Jurkat, Clone E6-1 (cell line): ENCODE measurements at regions not wholly inside any gene's neighbourhood (a gene's known extent, or its start where the extent isn't known, plus 50 kb on each side); places are given as distances from the start of the nearest gene placed in this dataset.

ENCODE experiments used
- DNase-seq: peaks from one replicate; pipeline ENCODE4 v3.0.0-alpha.2; 2011; ENCODE audit warnings: low read depth, low spot score
- H3K4me3 ChIP-seq: 2 replicates; pipeline ENCODE4 v1.5.1; 2011; ENCODE audit warnings: mild to moderate bottlenecking, low read length, control low read depth, moderate library complexity

GRCh38 chr5:27568811-27569210 is 530.4 kb upstream of the CDH9 start:
- H3K4me3 ChIP-seq: no peak overlapping the region
- no peak for DNase-seq

- no peak overlapping the region for H3K4me3 ChIP-seq
- DNase-seq: no peak
Observed at GRCh38 chr5:27561408-27561807, 523.0 kb upstream of the CDH9 start.

- no peak overlapping the region for H3K4me3 ChIP-seq
- no peak for DNase-seq
Observed at GRCh38 chr5:27548484-27548883, 510.1 kb upstream of the CDH9 start.

- H3K4me3 ChIP-seq: no peak overlapping the region
- no peak for DNase-seq
Observed at GRCh38 chr5:27535031-27535557, 496.7 kb upstream of the CDH9 start.

- H3K4me3 ChIP-seq: no peak overlapping the region
- DNase-seq: no peak
Observed at GRCh38 chr5:27532305-27532704, 493.9 kb upstream of the CDH9 start.

- no peak overlapping the region for H3K4me3 ChIP-seq
- no peak for DNase-seq
Observed at GRCh38 chr5:27524515-27524914, 486.1 kb upstream of the CDH9 start.

- DNase-seq: no peak
- no peak overlapping the region for H3K4me3 ChIP-seq
Observed at GRCh38 chr5:27523629-27524028, 485.2 kb upstream of the CDH9 start.

GRCh38 chr5:27516437-27516836 is 478.1 kb upstream of the CDH9 start:
- DNase-seq: no peak
- no peak overlapping the region for H3K4me3 ChIP-seq

GRCh38 chr5:27511061-27511460 is 472.7 kb upstream of the CDH9 start:
- H3K4me3 ChIP-seq: no peak overlapping the region
- DNase-seq: no peak

GRCh38 chr5:27503813-27504212 is 465.4 kb upstream of the CDH9 start:
- DNase-seq: no peak
- H3K4me3 ChIP-seq: no peak overlapping the region

GRCh38 chr5:27502236-27502635 is 463.9 kb upstream of the CDH9 start:
- no peak overlapping the region for H3K4me3 ChIP-seq

GRCh38 chr5:27497491-27497890 is 459.1 kb upstream of the CDH9 start:
- DNase-seq: no peak
- no peak overlapping the region for H3K4me3 ChIP-seq

More at GRCh38 chr5:27502236-27502635, 463.9 kb upstream of the CDH9 start:
- DNase-seq: no peak

- H3K4me3 ChIP-seq: no peak overlapping the region
- DNase-seq: no peak
Observed at GRCh38 chr5:27494887-27495286, 456.5 kb upstream of the CDH9 start.

GRCh38 chr5:27491746-27492439 is 453.5 kb upstream of the CDH9 start:
- no peak for DNase-seq
- no peak overlapping the region for H3K4me3 ChIP-seq

- no peak overlapping the region for H3K4me3 ChIP-seq
- DNase-seq: no peak
Observed at GRCh38 chr5:27491047-27491446, 452.7 kb upstream of the CDH9 start.

GRCh38 chr5:27489701-27490100 is 451.3 kb upstream of the CDH9 start:
- DNase-seq: no peak
- H3K4me3 ChIP-seq: no peak overlapping the region

- no peak for DNase-seq
- no peak overlapping the region for H3K4me3 ChIP-seq
Observed at GRCh38 chr5:27482663-27483062, 444.3 kb upstream of the CDH9 start.

- DNase-seq: no peak
- no peak overlapping the region for H3K4me3 ChIP-seq
Observed at GRCh38 chr5:27479859-27480258, 441.5 kb upstream of the CDH9 start.

GRCh38 chr5:27477550-27477949 is 439.2 kb upstream of the CDH9 start:
- no peak overlapping the region for H3K4me3 ChIP-seq
- no peak for DNase-seq

GRCh38 chr5:27476356-27476988 is 438.1 kb upstream of the CDH9 start:
- no peak for DNase-seq
- H3K4me3 ChIP-seq: no peak overlapping the region

- no peak for DNase-seq
- H3K4me3 ChIP-seq: no peak overlapping the region
Observed at GRCh38 chr5:27475063-27475462, 436.7 kb upstream of the CDH9 start.
